ENCODE measurements at regions not wholly inside any gene's neighbourhood (a gene's known extent, or its start where the extent isn't known, plus 50 kb on each side); places are given as distances from the start of the nearest gene placed in this dataset.

DNA sequence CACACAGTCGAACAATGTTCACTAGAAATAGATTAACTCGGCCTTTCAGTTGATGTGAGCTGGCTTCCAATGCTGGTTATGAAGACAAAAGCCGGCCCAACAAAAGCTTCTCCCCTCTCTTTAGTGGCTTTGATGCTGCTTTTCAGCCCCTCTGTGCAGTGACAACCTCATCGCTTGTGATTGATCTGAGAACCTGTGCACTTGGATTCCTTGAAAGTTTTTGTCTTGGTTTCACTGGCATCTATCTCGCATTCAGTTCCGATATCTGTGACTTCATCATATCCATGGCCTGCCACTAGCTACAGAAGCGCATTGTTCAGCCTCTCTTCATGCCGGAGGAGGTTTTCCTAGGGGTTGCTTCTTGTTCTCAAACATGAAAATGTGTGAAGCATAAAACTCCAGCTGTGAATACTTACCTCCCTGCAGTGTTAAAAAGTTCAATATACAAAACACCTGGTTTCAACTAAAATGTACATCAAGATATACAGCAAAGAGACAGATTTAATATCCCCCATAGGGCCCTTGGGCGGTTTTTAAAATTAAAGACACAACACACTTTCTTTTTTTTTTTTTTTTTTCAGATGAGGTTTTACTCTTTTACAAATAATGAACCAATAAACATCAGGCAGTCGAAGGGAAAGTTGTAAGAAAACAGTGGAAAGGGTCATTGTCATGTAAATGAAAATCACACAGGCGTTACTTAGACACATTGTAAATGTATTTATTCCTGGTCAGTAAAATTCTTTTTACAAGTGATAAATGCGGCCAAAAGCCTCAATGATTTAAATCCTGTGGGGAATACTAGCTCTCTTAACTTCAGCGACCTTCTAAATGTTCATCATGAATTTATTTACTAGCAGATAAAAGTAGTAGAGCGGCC lies 1252.8 kb downstream of the EFNB2 start:
- DNase-seq: no peak
- intact Hi-C loops (cut with DNase I): no loop called here
- Histone ChIP-seq H3K27me3 (ENCODE audit: low read depth) (no peaks in the 10 kb centered on the region), H3K4me3 (no peak overlapping the region), H3K4me1 (no peaks in the 10 kb centered on the region), H3K36me3 (no peaks in the 10 kb centered on the region), H3K27ac (no peak overlapping the region), H3K9me3 (no peaks in the 10 kb centered on the region)
- TF ChIP-seq, protein P1, sequence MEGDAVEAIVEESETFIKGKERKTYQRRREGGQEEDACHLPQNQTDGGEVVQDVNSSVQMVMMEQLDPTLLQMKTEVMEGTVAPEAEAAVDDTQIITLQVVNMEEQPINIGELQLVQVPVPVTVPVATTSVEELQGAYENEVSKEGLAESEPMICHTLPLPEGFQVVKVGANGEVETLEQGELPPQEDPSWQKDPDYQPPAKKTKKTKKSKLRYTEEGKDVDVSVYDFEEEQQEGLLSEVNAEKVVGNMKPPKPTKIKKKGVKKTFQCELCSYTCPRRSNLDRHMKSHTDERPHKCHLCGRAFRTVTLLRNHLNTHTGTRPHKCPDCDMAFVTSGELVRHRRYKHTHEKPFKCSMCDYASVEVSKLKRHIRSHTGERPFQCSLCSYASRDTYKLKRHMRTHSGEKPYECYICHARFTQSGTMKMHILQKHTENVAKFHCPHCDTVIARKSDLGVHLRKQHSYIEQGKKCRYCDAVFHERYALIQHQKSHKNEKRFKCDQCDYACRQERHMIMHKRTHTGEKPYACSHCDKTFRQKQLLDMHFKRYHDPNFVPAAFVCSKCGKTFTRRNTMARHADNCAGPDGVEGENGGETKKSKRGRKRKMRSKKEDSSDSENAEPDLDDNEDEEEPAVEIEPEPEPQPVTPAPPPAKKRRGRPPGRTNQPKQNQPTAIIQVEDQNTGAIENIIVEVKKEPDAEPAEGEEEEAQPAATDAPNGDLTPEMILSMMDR (IDR thresholded peaks at IDR 0.05): no peak
- no peak for ATAC-seq

DNA sequence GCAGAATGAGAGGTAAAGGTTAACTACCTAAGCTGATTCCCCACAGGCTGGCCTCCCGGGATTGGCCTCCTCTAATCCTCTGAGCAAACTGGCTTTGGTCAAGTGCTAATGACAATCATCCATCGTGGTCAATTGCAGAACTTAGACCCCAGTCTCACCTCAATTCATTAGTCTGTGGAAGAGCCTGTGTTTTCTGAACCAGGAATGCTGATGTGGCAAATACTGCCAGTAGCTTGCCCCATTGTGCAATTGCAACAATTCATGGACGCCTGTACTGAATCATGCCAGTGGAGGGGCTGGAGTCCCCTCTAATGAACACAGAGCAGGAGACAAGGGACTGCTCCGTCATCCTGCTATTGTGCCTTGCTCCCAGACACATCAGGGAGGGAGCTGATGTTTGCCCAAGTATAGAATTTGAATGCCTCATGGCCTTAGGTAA lies 1256.5 kb downstream of the EFNB2 start:
- Histone ChIP-seq H3K36me3 (no peaks in the 10 kb centered on the region), H3K4me3 (no peak overlapping the region), H3K27me3 (ENCODE audit: low read depth) (no peaks in the 10 kb centered on the region), H3K27ac (no peak overlapping the region), H3K9me3 (no peaks in the 10 kb centered on the region), H3K4me1 (no peaks in the 10 kb centered on the region)
- intact Hi-C loops (cut with DNase I): no loop called here
- no peak for ATAC-seq
- DNase-seq: no peak
- TF ChIP-seq, protein P1 (IDR thresholded peaks at IDR 0.05): no peak

DNA sequence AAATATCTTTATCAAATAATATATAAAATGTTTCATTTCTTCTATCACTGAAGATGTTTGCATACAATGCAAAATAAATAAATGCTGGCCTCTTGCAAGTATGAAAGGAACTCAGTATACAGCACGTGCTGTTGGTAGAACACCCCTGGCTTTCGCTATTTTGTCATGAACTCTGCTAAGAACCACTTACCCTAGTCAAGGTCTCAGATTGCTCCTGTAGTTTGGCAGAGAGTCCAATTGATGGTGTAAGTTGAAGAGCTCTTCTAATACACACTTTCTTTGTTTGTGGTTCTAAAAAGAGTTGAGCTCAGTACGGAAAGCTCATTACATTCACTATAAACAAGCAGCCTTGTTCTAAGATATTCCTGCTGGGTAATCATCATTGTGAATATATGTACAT lies 1258.9 kb downstream of the EFNB2 start:
- H3K4me3 ChIP-seq: no peak overlapping the region
- no peaks in the 10 kb centered on the region for H3K4me1 ChIP-seq
- H3K27ac ChIP-seq: no peak overlapping the region
- intact Hi-C loops (cut with DNase I): no loop called here
- peak in 1 of 2 donors; percentile 37 for ATAC-seq
- TF ChIP-seq, protein P1 (IDR thresholded peaks at IDR 0.05): no peak
- no peaks in the 10 kb centered on the region for H3K9me3 ChIP-seq
- DNase-seq: no peak
- H3K36me3 ChIP-seq: no peaks in the 10 kb centered on the region
- H3K27me3 ChIP-seq (ENCODE audit: low read depth): no peaks in the 10 kb centered on the region

DNA sequence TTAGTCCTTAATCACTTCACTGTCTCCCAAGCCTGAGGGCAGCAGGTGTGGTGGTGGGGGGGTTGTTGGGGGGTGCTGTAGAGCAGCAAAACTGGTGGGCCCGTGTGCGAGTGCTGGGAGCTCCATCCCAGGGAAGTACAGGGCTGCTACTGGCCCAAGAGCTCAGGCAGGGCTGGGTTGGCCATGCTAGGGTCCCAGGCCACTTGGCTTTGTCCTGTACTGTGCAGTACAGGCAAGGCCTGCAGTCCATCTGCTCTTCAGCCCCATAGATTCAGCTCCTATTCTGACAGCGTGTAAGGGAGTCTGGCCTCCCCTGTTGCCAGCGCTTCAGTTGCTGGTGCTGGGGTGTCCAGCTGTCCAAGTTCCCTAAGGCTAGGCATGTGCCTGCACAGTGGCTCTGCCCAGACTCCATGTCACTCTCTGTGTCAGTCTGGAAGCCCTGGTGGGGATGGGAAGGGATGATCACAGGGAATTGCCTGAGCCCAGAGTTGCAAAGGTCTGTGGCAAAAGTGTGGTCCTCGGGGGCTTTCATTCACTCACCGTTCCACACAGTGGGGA lies 1261.7 kb downstream of the EFNB2 start:
- intact Hi-C loops (cut with DNase I): no loop called here
- DNase-seq (no peak), ATAC-seq (peak; percentile 24 to 28)
- H3K4me1 ChIP-seq: no peaks in the 10 kb centered on the region
- no peaks in the 10 kb centered on the region for H3K9me3 ChIP-seq
- TF ChIP-seq, protein P1 (IDR thresholded peaks at IDR 0.05): no peak
- no peak overlapping the region for H3K4me3 ChIP-seq
- H3K27ac ChIP-seq: no peak overlapping the region
- no peaks in the 10 kb centered on the region for H3K27me3 ChIP-seq (ENCODE audit: low read depth)
- H3K36me3 ChIP-seq: no peaks in the 10 kb centered on the region

DNA sequence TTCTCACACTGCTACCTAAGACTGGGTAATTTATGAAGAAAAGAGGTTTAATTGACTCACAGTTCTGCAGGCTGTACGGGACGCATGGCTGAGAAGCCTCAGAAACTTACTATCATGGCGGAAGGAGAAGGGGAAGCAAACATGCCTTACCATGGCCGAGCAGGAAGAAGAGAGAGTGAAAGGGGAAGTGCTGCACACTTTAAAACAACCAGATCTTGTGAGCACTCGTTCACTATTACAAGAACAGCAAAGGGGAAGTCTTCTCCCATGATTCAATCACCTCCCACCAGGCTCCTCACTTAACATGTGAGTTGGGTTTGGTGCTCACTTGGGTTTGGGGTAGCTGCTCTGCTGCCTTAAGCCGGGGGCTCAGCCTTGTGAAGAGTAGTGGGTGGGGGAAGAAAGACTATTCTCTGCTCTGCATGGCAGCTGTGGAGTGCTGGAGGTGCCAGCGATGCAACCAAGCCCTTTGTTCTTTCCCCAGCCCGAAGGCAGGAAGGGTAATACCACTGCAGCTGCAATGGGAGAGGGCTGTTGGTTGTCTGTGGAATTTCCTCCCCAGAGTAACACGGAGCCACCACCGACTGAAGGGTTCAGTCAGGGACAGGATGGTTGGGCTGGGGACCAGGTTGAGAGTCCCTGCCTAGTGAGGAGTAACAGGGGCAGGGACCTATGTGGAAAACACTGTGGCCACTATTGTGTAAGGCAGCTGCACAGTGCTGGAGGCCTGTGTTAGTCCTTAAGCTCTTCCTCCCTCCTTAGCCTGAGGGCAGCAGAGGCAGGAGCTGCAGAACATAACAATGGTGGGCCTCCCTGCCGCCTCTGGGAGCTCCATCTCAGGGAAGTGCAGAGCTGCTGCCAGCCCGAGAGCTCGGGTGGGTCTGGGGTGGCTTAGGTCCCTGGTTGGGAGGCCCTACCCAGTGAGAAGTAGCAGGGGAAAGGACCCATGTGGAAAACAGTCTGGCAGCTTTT lies 1262.5 kb downstream of the EFNB2 start:
- no peak overlapping the region for H3K4me3 ChIP-seq
- no peak overlapping the region for H3K27ac ChIP-seq
- H3K36me3 ChIP-seq: no peaks in the 10 kb centered on the region
- H3K9me3 ChIP-seq: no peaks in the 10 kb centered on the region
- no peak for DNase-seq
- intact Hi-C loops (cut with DNase I): no loop called here
- TF ChIP-seq, protein P1 (IDR thresholded peaks at IDR 0.05): no peak
- ATAC-seq: peak; percentile 50 to 74
- no peaks in the 10 kb centered on the region for H3K27me3 ChIP-seq (ENCODE audit: low read depth)
- H3K4me1 ChIP-seq: no peaks in the 10 kb centered on the region
